ENCODE measurements at regions not wholly inside any gene's neighbourhood (a gene's known extent, or its start where the extent isn't known, plus 50 kb on each side); places are given as distances from the start of the nearest gene placed in this dataset.

- TF ChIP-seq, protein P1, sequence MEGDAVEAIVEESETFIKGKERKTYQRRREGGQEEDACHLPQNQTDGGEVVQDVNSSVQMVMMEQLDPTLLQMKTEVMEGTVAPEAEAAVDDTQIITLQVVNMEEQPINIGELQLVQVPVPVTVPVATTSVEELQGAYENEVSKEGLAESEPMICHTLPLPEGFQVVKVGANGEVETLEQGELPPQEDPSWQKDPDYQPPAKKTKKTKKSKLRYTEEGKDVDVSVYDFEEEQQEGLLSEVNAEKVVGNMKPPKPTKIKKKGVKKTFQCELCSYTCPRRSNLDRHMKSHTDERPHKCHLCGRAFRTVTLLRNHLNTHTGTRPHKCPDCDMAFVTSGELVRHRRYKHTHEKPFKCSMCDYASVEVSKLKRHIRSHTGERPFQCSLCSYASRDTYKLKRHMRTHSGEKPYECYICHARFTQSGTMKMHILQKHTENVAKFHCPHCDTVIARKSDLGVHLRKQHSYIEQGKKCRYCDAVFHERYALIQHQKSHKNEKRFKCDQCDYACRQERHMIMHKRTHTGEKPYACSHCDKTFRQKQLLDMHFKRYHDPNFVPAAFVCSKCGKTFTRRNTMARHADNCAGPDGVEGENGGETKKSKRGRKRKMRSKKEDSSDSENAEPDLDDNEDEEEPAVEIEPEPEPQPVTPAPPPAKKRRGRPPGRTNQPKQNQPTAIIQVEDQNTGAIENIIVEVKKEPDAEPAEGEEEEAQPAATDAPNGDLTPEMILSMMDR (IDR thresholded peaks at IDR 0.05; ENCODE audit: low read depth, low read length) = no peak
- TF ChIP-seq POLR2A (IDR thresholded peaks at IDR 0.05; ENCODE audit: extremely low read depth, insufficient read length) = no peak
- no peak for TF ChIP-seq MAX (IDR thresholded peaks at IDR 0.05; ENCODE audit: low read depth, low read length)
Measured at GRCh38 chr6:147858421-147858820, 349.9 kb downstream of the SAMD5 start.
